ENCODE measurements at regions not wholly inside any gene's neighbourhood (a gene's known extent, or its start where the extent isn't known, plus 50 kb on each side); places are given as distances from the start of the nearest gene placed in this dataset.

DNA sequence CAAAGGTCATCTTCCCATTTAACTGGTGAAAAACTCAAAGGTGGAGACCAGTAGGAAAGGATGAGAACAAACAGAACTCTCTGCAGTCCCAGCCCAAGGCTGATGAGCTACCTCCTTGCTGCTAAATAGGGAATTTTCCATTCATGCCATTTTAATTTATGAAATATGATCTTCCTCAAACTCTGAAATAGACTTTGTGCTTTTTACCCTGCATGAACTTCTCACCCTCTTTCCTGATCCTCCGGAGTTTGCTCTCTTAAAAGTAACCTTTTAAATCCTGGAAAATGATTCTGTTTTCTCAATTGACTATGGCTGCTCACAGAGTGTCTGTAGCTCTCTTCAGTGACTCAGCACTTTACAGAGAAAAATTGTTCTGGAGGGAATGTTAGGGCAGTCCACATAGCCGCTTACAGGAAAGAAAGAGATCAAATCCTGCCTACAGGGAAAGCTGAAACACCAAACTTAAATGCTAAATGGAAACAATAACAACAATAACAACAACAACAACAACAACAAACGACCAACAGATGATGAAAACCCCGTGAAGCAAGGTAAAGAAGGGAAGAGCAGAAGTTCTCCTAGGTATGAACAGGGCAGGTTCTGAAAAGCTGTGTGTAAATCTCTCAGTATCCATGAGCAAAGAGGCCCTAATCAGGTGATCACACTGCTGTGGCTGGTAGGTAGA lies 79.8 kb upstream of the SESTD1 start (continued):
- TF ChIP-seq ZBTB7A (IDR thresholded peaks at IDR 0.05; ENCODE audit: borderline replicate concordance, control insufficient read depth, low read depth, low read length), result no peak
- TF ChIP-seq KAT2B (IDR thresholded peaks at IDR 0.05; ENCODE audit: low read depth, low read length), result no peak
- TF ChIP-seq EWSR1 (IDR thresholded peaks at IDR 0.05; ENCODE audit: borderline replicate concordance, low read depth, partially characterized antibody), result no peak
- no peak for TF ChIP-seq POLR2A (conservative IDR thresholded peaks at IDR 0.05)
- TF ChIP-seq LARP7 (IDR thresholded peaks at IDR 0.05), result no peak
- TF ChIP-seq PCBP1 (IDR thresholded peaks at IDR 0.05; ENCODE audit: low read depth, low read length, poor library complexity, severe bottlenecking), result no peak
- no peak for TF ChIP-seq RAD21 (CRISPR knock-in tag; conservative IDR thresholded peaks at IDR 0.05 in 1 of 2, IDR thresholded peaks at IDR 0.05 in 1 of 2)
- TF ChIP-seq, protein P1, sequence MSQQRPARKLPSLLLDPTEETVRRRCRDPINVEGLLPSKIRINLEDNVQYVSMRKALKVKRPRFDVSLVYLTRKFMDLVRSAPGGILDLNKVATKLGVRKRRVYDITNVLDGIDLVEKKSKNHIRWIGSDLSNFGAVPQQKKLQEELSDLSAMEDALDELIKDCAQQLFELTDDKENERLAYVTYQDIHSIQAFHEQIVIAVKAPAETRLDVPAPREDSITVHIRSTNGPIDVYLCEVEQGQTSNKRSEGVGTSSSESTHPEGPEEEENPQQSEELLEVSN (IDR thresholded peaks at IDR 0.05; ENCODE audit: borderline replicate concordance in 1 of 2, extremely low read depth in 1 of 2, insufficient read depth in 1 of 2, insufficient read length in 1 of 2, low read depth in 1 of 2, low read length in 1 of 2, poor library complexity in 1 of 2, severe bottlenecking in 1 of 2), result no peak
- TF ChIP-seq MTF1 (CRISPR knock-in tag; IDR thresholded peaks at IDR 0.05; ENCODE audit: borderline replicate concordance), result no peak
- TF ChIP-seq, protein P2, sequence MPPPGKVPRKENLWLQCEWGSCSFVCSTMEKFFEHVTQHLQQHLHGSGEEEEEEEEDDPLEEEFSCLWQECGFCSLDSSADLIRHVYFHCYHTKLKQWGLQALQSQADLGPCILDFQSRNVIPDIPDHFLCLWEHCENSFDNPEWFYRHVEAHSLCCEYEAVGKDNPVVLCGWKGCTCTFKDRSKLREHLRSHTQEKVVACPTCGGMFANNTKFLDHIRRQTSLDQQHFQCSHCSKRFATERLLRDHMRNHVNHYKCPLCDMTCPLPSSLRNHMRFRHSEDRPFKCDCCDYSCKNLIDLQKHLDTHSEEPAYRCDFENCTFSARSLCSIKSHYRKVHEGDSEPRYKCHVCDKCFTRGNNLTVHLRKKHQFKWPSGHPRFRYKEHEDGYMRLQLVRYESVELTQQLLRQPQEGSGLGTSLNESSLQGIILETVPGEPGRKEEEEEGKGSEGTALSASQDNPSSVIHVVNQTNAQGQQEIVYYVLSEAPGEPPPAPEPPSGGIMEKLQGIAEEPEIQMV (tag; conservative IDR thresholded peaks at IDR 0.05; ENCODE audit: low read depth), result no peak
- TF ChIP-seq, protein P3, sequence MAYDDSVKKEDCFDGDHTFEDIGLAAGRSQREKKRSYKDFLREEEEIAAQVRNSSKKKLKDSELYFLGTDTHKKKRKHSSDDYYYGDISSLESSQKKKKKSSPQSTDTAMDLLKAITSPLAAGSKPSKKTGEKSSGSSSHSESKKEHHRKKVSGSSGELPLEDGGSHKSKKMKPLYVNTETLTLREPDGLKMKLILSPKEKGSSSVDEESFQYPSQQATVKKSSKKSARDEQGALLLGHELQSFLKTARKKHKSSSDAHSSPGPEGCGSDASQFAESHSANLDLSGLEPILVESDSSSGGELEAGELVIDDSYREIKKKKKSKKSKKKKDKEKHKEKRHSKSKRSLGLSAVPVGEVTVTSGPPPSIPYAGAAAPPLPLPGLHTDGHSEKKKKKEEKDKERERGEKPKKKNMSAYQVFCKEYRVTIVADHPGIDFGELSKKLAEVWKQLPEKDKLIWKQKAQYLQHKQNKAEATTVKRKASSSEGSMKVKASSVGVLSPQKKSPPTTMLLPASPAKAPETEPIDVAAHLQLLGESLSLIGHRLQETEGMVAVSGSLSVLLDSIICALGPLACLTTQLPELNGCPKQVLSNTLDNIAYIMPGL (CRISPR knock-in tag; IDR thresholded peaks at IDR 0.05), result no peak
- TF ChIP-seq, protein P4, sequence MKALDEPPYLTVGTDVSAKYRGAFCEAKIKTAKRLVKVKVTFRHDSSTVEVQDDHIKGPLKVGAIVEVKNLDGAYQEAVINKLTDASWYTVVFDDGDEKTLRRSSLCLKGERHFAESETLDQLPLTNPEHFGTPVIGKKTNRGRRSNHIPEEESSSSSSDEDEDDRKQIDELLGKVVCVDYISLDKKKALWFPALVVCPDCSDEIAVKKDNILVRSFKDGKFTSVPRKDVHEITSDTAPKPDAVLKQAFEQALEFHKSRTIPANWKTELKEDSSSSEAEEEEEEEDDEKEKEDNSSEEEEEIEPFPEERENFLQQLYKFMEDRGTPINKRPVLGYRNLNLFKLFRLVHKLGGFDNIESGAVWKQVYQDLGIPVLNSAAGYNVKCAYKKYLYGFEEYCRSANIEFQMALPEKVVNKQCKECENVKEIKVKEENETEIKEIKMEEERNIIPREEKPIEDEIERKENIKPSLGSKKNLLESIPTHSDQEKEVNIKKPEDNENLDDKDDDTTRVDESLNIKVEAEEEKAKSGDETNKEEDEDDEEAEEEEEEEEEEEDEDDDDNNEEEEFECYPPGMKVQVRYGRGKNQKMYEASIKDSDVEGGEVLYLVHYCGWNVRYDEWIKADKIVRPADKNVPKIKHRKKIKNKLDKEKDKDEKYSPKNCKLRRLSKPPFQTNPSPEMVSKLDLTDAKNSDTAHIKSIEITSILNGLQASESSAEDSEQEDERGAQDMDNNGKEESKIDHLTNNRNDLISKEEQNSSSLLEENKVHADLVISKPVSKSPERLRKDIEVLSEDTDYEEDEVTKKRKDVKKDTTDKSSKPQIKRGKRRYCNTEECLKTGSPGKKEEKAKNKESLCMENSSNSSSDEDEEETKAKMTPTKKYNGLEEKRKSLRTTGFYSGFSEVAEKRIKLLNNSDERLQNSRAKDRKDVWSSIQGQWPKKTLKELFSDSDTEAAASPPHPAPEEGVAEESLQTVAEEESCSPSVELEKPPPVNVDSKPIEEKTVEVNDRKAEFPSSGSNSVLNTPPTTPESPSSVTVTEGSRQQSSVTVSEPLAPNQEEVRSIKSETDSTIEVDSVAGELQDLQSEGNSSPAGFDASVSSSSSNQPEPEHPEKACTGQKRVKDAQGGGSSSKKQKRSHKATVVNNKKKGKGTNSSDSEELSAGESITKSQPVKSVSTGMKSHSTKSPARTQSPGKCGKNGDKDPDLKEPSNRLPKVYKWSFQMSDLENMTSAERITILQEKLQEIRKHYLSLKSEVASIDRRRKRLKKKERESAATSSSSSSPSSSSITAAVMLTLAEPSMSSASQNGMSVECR (CRISPR knock-in tag; IDR thresholded peaks at IDR 0.05), result no peak
- TF ChIP-seq JUNB (CRISPR knock-in tag; conservative IDR thresholded peaks at IDR 0.05), result no peak
- no peak for TF ChIP-seq ZNF707 (CRISPR knock-in tag; conservative IDR thresholded peaks at IDR 0.05)
- TF ChIP-seq, protein P5, sequence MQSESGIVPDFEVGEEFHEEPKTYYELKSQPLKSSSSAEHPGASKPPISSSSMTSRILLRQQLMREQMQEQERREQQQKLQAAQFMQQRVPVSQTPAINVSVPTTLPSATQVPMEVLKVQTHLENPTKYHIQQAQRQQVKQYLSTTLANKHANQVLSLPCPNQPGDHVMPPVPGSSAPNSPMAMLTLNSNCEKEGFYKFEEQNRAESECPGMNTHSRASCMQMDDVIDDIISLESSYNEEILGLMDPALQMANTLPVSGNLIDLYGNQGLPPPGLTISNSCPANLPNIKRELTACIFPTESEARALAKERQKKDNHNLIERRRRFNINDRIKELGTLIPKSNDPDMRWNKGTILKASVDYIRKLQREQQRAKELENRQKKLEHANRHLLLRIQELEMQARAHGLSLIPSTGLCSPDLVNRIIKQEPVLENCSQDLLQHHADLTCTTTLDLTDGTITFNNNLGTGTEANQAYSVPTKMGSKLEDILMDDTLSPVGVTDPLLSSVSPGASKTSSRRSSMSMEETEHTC (IDR thresholded peaks at IDR 0.05), result no peak

Measured in K562 (cell line).